ENCODE measurements at regions not wholly inside any gene's neighbourhood (a gene's known extent, or its start where the extent isn't known, plus 50 kb on each side); places are given as distances from the start of the nearest gene placed in this dataset.

DNA sequence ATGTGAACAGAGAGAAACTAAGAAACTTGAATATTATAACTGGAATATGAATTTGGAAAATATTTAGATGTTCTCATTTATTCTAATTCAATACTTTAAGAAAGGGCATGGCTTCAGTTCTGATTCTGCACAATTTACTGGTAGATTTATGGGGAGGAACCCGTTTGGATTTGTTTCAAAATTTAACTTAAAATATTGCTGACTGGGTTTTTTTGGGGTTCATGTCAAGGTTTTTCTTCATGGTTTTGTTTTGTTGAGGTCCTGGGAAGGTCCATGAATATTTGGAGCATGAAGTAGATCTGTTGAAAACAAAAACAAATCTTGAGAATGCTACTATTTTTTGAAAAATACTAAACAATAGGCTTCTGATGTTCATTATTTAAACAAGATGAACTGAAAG lies 214.7 kb downstream of the PIK3R1 start:
- ChIA-PET CTCF (interaction anchor here (1.7 kb wide), 1 partner anchor 144 kb away, joined by 7 read pairs; no protein-coding TSS in a partner anchor), POLR2A (no interaction called here)
- H4K20me1 ChIP-seq (ENCODE audit: insufficient read depth): no peaks in the 10 kb centered on the region
- H3K27me3 ChIP-seq (ENCODE audit: insufficient read depth): no peaks in the 10 kb centered on the region
- H3K9ac ChIP-seq: no peak overlapping the region
- peaks cover 0 to 5% of the 10 kb centered on the region in 2 experiments; a peak in 1 of 4 replicates for H3K4me1 ChIP-seq (ENCODE audit: control insufficient read depth in 1 of 2, insufficient read depth in 2 of 2, low read depth in 1 of 2, low read length in 1 of 2)
- TF ChIP-seq RCOR1 (IDR thresholded peaks at IDR 0.05; ENCODE audit: low read length) (no peak), POLR2AphosphoS5 (IDR thresholded peaks at IDR 0.05; ENCODE audit: low read depth, low read length) (no peak), NRF1 (IDR thresholded peaks at IDR 0.05; ENCODE audit: low read depth, low read length) (no peak), RAD21 (IDR thresholded peaks at IDR 0.05; ENCODE audit: low read length) (no peak), RFX5 (IDR thresholded peaks at IDR 0.05; ENCODE audit: low read length) (no peak), GABPA (IDR thresholded peaks at IDR 0.05; ENCODE audit: low read depth) (no peak), CHD2 (IDR thresholded peaks at IDR 0.05; ENCODE audit: low read length, partially characterized antibody) (no peak), TEAD4 (IDR thresholded peaks at IDR 0.05; ENCODE audit: borderline replicate concordance, insufficient read depth) (no peak), SMC3 (IDR thresholded peaks at IDR 0.05; ENCODE audit: low read depth, low read length) (no peak)
- TF ChIP-seq, protein P1, sequence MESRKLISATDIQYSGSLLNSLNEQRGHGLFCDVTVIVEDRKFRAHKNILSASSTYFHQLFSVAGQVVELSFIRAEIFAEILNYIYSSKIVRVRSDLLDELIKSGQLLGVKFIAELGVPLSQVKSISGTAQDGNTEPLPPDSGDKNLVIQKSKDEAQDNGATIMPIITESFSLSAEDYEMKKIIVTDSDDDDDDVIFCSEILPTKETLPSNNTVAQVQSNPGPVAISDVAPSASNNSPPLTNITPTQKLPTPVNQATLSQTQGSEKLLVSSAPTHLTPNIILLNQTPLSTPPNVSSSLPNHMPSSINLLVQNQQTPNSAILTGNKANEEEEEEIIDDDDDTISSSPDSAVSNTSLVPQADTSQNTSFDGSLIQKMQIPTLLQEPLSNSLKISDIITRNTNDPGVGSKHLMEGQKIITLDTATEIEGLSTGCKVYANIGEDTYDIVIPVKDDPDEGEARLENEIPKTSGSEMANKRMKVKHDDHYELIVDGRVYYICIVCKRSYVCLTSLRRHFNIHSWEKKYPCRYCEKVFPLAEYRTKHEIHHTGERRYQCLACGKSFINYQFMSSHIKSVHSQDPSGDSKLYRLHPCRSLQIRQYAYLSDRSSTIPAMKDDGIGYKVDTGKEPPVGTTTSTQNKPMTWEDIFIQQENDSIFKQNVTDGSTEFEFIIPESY (IDR thresholded peaks at IDR 0.05; ENCODE audit: borderline replicate concordance, low read depth): no peak
- TF ChIP-seq, protein P2, sequence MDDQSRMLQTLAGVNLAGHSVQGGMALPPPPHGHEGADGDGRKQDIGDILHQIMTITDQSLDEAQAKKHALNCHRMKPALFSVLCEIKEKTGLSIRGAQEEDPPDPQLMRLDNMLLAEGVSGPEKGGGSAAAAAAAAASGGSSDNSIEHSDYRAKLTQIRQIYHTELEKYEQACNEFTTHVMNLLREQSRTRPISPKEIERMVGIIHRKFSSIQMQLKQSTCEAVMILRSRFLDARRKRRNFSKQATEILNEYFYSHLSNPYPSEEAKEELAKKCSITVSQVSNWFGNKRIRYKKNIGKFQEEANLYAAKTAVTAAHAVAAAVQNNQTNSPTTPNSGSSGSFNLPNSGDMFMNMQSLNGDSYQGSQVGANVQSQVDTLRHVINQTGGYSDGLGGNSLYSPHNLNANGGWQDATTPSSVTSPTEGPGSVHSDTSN (IDR thresholded peaks at IDR 0.05): no peak
- TF ChIP-seq, protein P3, sequence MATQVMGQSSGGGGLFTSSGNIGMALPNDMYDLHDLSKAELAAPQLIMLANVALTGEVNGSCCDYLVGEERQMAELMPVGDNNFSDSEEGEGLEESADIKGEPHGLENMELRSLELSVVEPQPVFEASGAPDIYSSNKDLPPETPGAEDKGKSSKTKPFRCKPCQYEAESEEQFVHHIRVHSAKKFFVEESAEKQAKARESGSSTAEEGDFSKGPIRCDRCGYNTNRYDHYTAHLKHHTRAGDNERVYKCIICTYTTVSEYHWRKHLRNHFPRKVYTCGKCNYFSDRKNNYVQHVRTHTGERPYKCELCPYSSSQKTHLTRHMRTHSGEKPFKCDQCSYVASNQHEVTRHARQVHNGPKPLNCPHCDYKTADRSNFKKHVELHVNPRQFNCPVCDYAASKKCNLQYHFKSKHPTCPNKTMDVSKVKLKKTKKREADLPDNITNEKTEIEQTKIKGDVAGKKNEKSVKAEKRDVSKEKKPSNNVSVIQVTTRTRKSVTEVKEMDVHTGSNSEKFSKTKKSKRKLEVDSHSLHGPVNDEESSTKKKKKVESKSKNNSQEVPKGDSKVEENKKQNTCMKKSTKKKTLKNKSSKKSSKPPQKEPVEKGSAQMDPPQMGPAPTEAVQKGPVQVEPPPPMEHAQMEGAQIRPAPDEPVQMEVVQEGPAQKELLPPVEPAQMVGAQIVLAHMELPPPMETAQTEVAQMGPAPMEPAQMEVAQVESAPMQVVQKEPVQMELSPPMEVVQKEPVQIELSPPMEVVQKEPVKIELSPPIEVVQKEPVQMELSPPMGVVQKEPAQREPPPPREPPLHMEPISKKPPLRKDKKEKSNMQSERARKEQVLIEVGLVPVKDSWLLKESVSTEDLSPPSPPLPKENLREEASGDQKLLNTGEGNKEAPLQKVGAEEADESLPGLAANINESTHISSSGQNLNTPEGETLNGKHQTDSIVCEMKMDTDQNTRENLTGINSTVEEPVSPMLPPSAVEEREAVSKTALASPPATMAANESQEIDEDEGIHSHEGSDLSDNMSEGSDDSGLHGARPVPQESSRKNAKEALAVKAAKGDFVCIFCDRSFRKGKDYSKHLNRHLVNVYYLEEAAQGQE (IDR thresholded peaks at IDR 0.05; ENCODE audit: low read depth, low read length): no peak
- TF ChIP-seq, protein P4, sequence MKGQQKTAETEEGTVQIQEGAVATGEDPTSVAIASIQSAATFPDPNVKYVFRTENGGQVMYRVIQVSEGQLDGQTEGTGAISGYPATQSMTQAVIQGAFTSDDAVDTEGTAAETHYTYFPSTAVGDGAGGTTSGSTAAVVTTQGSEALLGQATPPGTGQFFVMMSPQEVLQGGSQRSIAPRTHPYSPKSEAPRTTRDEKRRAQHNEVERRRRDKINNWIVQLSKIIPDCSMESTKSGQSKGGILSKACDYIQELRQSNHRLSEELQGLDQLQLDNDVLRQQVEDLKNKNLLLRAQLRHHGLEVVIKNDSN (IDR thresholded peaks at IDR 0.05; ENCODE audit: borderline replicate concordance, low read depth): no peak
- TF ChIP-seq, protein P5, sequence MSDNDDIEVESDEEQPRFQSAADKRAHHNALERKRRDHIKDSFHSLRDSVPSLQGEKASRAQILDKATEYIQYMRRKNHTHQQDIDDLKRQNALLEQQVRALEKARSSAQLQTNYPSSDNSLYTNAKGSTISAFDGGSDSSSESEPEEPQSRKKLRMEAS (IDR thresholded peaks at IDR 0.05; ENCODE audit: low read depth): no peak
- H3K4me3 ChIP-seq (ENCODE audit: low read depth in 2 of 2, low read length in 1 of 2): no peak overlapping the region
- no peak overlapping the region for H3K4me2 ChIP-seq
- H2AFZ ChIP-seq (ENCODE audit: low read depth): no peak overlapping the region
- H3K79me2 ChIP-seq (ENCODE audit: insufficient read depth): no peaks in the 10 kb centered on the region
- no peaks in the 10 kb centered on the region for H3K36me3 ChIP-seq (replicated peaks in 1 of 2; ENCODE audit: control insufficient read depth in 1 of 2, insufficient read depth in 2 of 2, low read length in 1 of 2)
- no peak for DNase-seq
- WGBS (ENCODE audit: low lambda C conversion rate): 39% methylated on average over 1 of the region's 1 CpG
- peaks cover 4% of the 10 kb centered on the region for H3F3A ChIP-seq (replicated peaks; ENCODE audit: insufficient read depth)
- H3K9me2 ChIP-seq: no peaks in the 10 kb centered on the region
- no peaks in the 10 kb centered on the region for H3K9me3 ChIP-seq
- H3K27ac ChIP-seq (ENCODE audit: low read depth in 2 of 2, low read length in 1 of 2): no peak overlapping the region
